Spleen (tissue), 11 donors: ENCODE measurements at regions not wholly inside any gene's neighbourhood (a gene's known extent, or its start where the extent isn't known, plus 50 kb on each side); places are given as distances from the start of the nearest gene placed in this dataset.

Experiments
- DNase-seq: peaks from one replicate; pipeline ENCODE4 v3.0.0-alpha.2; 2020
- H3K27ac ChIP-seq, 8 donors: fragments of 200-600 bp; sonication (generic) in 7 of 8; 1 replicate in 4 of 8; 2 replicates in 4 of 8; pipeline versions ENCODE4 v1.5.0 to v1.8.0; 2016 to 2021; ENCODE audit warnings: inconsistent platforms in 4 of 8, mild to moderate bottlenecking in 4 of 8, moderate library complexity in 1 of 8
- H3K27me3 ChIP-seq, 7 donors: fragments of 200-600 bp; sonication (generic) in 6 of 7; replicated peaks in 1 of 7; 1 replicate in 4 of 7; 2 replicates in 3 of 7; pipeline versions ENCODE4 v1.5.0 to v1.8.0; 2016 to 2021; ENCODE audit warnings: inconsistent platforms in 3 of 7, mild to moderate bottlenecking in 1 of 7
- H3K36me3 ChIP-seq, 6 donors: fragments of 200-600 bp; sonication (generic) in 5 of 6; 1 replicate in 4 of 6; 2 replicates in 2 of 6; pipeline versions ENCODE4 v1.5.0 to v1.8.0; 2016 to 2021; ENCODE audit warnings: inconsistent platforms in 2 of 6
- H3K4me1 ChIP-seq, 6 donors: fragments of 200-600 bp; sonication (generic) in 5 of 6; 1 replicate in 3 of 6; 2 replicates in 3 of 6; pipeline versions ENCODE4 v1.5.0 to v1.8.0; 2016 to 2021; ENCODE audit warnings: inconsistent platforms in 3 of 6
- H3K4me3 ChIP-seq, 8 donors: fragments of 200-600 bp; sonication (generic) in 7 of 8; 1 replicate in 4 of 8; 2 replicates in 4 of 8; pipeline versions ENCODE4 v1.5.0 to v1.8.0; 2016 to 2021; ENCODE audit warnings: inconsistent platforms in 4 of 8, mild to moderate bottlenecking in 4 of 8, moderate library complexity in 2 of 8
- H3K9me3 ChIP-seq, 8 donors: fragments of 200-600 bp; sonication (generic) in 7 of 8; 1 replicate in 4 of 8; 2 replicates in 4 of 8; pipeline versions ENCODE4 v1.5.0 to v1.8.0; 2016 to 2021; ENCODE audit warnings: inconsistent platforms in 4 of 8
- POLR2A ChIP-seq, 3 donors: fragments of 450-650 bp; IDR thresholded peaks; one replicate each; pipeline ENCODE4 v1.5.1; 2017; ENCODE audit warnings: antibody characterized with exemption in 3 of 3, mild to moderate bottlenecking in 1 of 3
- POLR2AphosphoS5 ChIP-seq, 3 donors: sonication (generic); formaldehyde crosslinking; IDR thresholded peaks; one replicate each; pipeline ENCODE4 v1.5.1; 2017; ENCODE audit warnings: antibody characterized with exemption in 3 of 3
- WGBS, 5 donors: extraction: QIAGEN DNeasy Blood & Tissue Kit in 3 of 5; methylation state at CpG; one replicate each; pipeline versions ENCODE4 v1.1.5 to v1.1.7; 2013 to 2018; 5-methylcytosine and 5-hydroxymethylcytosine counted together
- intact Hi-C: fragments of 100-400 bp; cut with DNase I; formaldehyde crosslinking; loops from one replicate; pipeline ENCODE4 v1.15.0; 2023; ENCODE audit warnings: low total_unique reads
- TF ChIP-seq, protein P1 (sequence below), 11 experiments: fragments of 200-600 bp in 7 of 11; fragments of 450-650 bp in 4 of 11; sonication (generic) in 4 of 11; IDR thresholded peaks in 8 of 11; conservative IDR thresholded peaks in 3 of 11; 1 replicate in 7 of 11; 2 replicates in 4 of 11; pipeline versions ENCODE4 v1.4.0 to v1.8.0; 2016 to 2021; ENCODE audit warnings: antibody characterized with exemption in 11 of 11, inconsistent platforms in 4 of 11, mild to moderate bottlenecking in 1 of 11
- donor health status: healthy with polysubstance abuse.
- donor health status: DM: no; HTN: no; CAD: no; lungs with moderate emphysema.
- donor health status: DM: no; HTN: no; CAD: no.
- donor health status: Bipolar disorder and iron deficiency.
- donor health status: healthy.
- donor health status: DM: no; HTN: no; CAD: no.
- donor health status: DM: yes; HTN: yes; CAD: no.

DNA sequence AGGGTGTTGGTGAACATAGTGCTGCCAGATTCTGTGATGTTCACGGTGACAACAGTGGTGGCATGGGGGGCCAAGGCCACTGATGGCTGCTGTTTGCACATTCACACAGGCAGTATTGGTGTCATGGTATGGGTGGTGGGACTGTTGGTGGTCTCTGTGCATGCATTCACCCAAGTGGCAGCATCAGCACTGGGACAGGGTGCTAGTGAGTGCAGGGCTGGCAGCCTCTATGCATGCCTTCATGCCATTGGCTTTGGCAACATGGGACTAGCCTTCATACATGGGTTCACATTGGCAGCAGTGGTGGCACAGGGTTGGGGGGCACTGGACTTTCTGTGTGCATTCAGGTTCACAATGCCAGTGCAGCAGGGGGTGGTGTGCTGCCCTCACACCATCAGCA is 489.7 kb upstream of the FGF16 start:
- intact Hi-C loops: no loop called here
- Histone ChIP-seq H3K9me3 (peaks cover 0 to 45% (median 4%) of the 10 kb centered on the region in 8 donors), H3K27ac (no peak overlapping the region), H3K4me3 (no peak overlapping the region), H3K27me3 (no peaks in the 10 kb centered on the region), H3K4me1 (no peaks in the 10 kb centered on the region), H3K36me3 (no peaks in the 10 kb centered on the region)
- DNase-seq: no peak
- WGBS, 5 donors: 86 to 100% (median 94%) methylated on average over 1 of the region's 1 CpG; no CpG with 5 or more reads in 1 of the 5 donors
- TF ChIP-seq, protein P1, sequence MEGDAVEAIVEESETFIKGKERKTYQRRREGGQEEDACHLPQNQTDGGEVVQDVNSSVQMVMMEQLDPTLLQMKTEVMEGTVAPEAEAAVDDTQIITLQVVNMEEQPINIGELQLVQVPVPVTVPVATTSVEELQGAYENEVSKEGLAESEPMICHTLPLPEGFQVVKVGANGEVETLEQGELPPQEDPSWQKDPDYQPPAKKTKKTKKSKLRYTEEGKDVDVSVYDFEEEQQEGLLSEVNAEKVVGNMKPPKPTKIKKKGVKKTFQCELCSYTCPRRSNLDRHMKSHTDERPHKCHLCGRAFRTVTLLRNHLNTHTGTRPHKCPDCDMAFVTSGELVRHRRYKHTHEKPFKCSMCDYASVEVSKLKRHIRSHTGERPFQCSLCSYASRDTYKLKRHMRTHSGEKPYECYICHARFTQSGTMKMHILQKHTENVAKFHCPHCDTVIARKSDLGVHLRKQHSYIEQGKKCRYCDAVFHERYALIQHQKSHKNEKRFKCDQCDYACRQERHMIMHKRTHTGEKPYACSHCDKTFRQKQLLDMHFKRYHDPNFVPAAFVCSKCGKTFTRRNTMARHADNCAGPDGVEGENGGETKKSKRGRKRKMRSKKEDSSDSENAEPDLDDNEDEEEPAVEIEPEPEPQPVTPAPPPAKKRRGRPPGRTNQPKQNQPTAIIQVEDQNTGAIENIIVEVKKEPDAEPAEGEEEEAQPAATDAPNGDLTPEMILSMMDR (IDR thresholded peaks at IDR 0.05 in 8 of 11, conservative IDR thresholded peaks at IDR 0.05 in 3 of 11): no peak
- TF ChIP-seq POLR2A (IDR thresholded peaks at IDR 0.05): no peak
- no peak for TF ChIP-seq POLR2AphosphoS5 (IDR thresholded peaks at IDR 0.05)

DNA sequence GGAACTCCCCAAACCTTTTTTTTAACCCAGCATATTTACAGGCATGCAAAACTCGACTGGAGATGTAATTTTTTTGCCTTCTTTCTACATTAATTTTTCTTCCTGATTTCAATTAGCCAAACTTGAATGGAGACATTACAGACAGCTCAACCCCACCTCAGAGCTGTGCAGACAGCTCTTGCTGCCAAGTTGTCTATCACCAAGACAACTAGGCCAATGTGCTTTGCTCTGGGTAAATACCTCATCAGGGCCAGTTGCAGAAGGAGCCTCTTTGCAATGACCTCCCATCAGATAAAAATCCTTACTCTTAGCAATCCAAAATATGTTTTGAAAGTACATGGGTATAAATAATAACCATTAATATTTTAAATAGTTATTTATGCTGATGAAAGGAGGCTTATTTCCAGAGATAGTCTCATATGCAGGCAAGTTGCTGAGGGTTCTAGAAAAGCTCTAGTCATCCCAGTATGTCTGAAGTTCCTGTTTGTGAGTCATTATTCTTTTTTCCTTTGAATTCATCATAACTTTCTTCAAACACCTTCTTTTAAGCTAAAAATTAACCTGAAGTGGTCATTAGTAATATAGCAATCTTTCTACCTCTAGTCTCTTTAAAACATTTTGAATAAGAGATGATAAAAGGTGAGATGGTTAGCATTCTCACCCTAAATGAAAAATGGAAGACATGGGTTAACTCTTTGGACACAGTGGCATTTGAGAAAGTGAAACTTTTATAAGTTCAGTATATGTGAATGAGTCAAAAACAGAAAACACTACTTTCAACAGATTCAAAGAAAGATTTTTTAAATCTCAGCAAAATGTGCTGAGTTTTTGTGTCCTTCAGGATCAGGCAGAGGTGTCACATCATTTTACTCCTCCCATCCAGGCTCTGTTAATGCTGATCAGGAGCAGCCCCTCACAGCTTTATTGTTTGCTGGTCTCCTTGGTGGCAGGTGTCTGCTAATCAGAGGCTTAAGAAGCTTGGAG is 475.5 kb upstream of the FGF16 start:
- intact Hi-C loops: no loop called here

DNA sequence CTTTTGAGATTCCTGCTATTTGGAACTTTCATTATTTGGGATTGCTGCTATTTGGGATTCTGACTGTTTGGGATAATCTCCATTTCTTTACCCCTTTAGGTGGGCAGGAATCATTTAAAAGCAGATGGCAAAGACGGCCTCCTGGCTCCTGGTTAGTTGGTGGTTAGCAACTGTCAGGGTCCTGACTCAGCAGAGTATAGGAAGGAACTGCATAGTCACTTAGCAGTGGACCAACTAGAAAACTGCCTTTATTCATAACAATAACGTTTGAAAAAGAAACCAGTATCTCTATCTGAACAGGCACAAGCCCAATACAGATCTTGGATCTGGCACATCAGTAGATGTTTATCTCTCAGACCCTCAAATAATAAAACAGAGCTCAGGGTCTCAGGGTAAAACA is 469.7 kb upstream of the FGF16 start:
- no peak overlapping the region for H3K27ac ChIP-seq
- no peaks in the 10 kb centered on the region for H3K36me3 ChIP-seq
- TF ChIP-seq POLR2A (IDR thresholded peaks at IDR 0.05): no peak
- TF ChIP-seq POLR2AphosphoS5 (IDR thresholded peaks at IDR 0.05): no peak
- TF ChIP-seq, protein P1 (IDR thresholded peaks at IDR 0.05 in 8 of 11, conservative IDR thresholded peaks at IDR 0.05 in 3 of 11): no peak
- WGBS, 5 donors: 14 to 28% (median 21%) methylated on average over 2 of the region's 2 CpGs
- H3K4me1 ChIP-seq: no peaks in the 10 kb centered on the region
- no peaks in the 10 kb centered on the region for H3K27me3 ChIP-seq
- intact Hi-C loops: no loop called here
- no peak for DNase-seq
- no peaks in the 10 kb centered on the region for H3K9me3 ChIP-seq
- H3K4me3 ChIP-seq: no peak overlapping the region

More for the DNA sequence above, 475.5 kb upstream of the FGF16 start:
- H3K4me3 ChIP-seq: no peak overlapping the region
- DNase-seq: no peak
- no peak for TF ChIP-seq POLR2A (IDR thresholded peaks at IDR 0.05)
- no peak for TF ChIP-seq POLR2AphosphoS5 (IDR thresholded peaks at IDR 0.05)
- TF ChIP-seq, protein P1 (IDR thresholded peaks at IDR 0.05 in 8 of 11, conservative IDR thresholded peaks at IDR 0.05 in 3 of 11): no peak
- no peaks in the 10 kb centered on the region for H3K27me3 ChIP-seq
- H3K4me1 ChIP-seq: no peaks in the 10 kb centered on the region
- no peaks in the 10 kb centered on the region for H3K36me3 ChIP-seq
- WGBS, 5 donors: 10 to 45% (median 21%) methylated on average over 1 of the region's 1 CpG
- no peaks in the 10 kb centered on the region for H3K9me3 ChIP-seq
- no peak overlapping the region for H3K27ac ChIP-seq

DNA sequence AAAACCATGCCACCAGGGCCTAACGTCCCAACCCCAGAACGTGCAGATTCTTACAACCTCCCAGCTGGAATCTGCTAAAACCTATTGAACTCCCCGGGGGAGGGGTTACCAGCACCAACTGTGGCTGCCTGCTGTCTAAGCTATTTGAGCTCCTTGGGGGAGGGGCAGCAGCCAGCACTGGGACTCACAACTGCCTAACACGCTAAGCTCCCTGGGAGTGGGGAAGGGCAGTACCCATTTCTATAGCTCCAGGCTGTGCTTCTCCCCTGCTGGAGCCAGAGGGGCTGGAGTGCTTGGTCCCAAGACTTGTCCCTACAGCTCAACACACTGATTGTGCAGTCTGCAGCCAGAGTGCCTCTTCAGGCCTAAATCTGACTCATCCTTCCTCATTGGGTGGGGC is 459.8 kb upstream of the FGF16 start:
- Histone ChIP-seq H3K27ac (no peak overlapping the region), H3K36me3 (no peaks in the 10 kb centered on the region), H3K4me3 (no peak overlapping the region), H3K27me3 (no peaks in the 10 kb centered on the region), H3K9me3 (peaks cover 0 to 21% (median 12%) of the 10 kb centered on the region in 8 donors), H3K4me1 (no peaks in the 10 kb centered on the region)
- WGBS, 5 donors: 57 to 61% (median 59%) methylated on average over 3 to 4 of the region's 4 CpGs; no CpG with 5 or more reads in 1 of the 5 donors
- TF ChIP-seq, protein P1 (IDR thresholded peaks at IDR 0.05 in 8 of 11, conservative IDR thresholded peaks at IDR 0.05 in 3 of 11): no peak
- TF ChIP-seq POLR2AphosphoS5 (IDR thresholded peaks at IDR 0.05) (no peak), POLR2A (IDR thresholded peaks at IDR 0.05) (no peak)
- intact Hi-C loops: no loop called here
- no peak for DNase-seq
